Left ventricle myocardium inferior (tissue), 1 donor: ENCODE measurements at regions not wholly inside any gene's neighbourhood (a gene's known extent, or its start where the extent isn't known, plus 50 kb on each side); places are given as distances from the start of the nearest gene placed in this dataset.

Source experiments
- DNase-seq: peaks from one replicate; pipeline ENCODE4 v3.0.0-alpha.2; 2020
- H3K27ac ChIP-seq: fragments of 200-600 bp; replicated peaks from 2 replicates; pipeline ENCODE4 v1.8.0; 2021
- H3K27me3 ChIP-seq: fragments of 200-600 bp; 2 replicates; pipeline ENCODE4 v1.8.0; 2021; ENCODE audit warnings: low read depth
- H3K36me3 ChIP-seq: fragments of 200-600 bp; 2 replicates; pipeline ENCODE4 v1.8.0; 2021
- H3K4me1 ChIP-seq: fragments of 200-600 bp; 2 replicates; pipeline ENCODE4 v1.8.0; 2021
- H3K4me3 ChIP-seq: fragments of 200-600 bp; 2 replicates; pipeline ENCODE4 v1.8.0; 2021; ENCODE audit warnings: mild to moderate bottlenecking, moderate library complexity
- H3K9me3 ChIP-seq: fragments of 200-600 bp; replicated peaks from 2 replicates; pipeline ENCODE4 v1.8.0; 2021
- intact Hi-C: fragments of 100-400 bp; cut with micrococcal nuclease; formaldehyde crosslinking; loops from one replicate; pipeline ENCODE4 v1.11.0; 2022
- TF ChIP-seq, protein P1 (sequence below): fragments of 200-600 bp; IDR thresholded peaks from 2 replicates; pipeline ENCODE4 v1.8.0; 2021; ENCODE audit warnings: antibody characterized with exemption, mild to moderate bottlenecking, borderline replicate concordance
- donor health status: DM: no; HTN: yes; CAD: no; lungs with severe emphysema.

DNA sequence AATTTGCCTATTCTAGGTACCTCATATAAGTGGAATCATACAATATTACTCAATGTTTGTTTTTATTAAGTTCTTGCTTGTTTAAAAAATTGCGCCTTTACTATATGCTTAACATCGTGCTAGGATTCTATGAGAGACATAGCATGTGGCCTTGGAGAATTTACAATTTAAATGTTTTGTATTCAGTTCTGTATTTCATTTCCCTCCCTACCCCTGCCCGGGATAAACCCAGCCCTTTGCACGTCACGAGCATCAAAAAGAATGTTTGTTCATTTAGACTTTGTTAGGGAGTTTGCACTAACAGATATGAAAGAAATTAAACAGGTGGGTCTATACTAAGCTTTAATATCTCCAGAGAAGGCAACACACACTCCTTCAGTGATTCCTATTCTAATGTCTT lies 75.7 kb downstream of the C18orf54 start:
- Histone ChIP-seq H3K27me3 (peaks cover 16% of the 10 kb centered on the region), H3K36me3 (no peaks in the 10 kb centered on the region), H3K27ac (no peak overlapping the region), H3K4me1 (no peaks in the 10 kb centered on the region), H3K4me3 (no peak overlapping the region), H3K9me3 (no peaks in the 10 kb centered on the region)
- TF ChIP-seq, protein P1, sequence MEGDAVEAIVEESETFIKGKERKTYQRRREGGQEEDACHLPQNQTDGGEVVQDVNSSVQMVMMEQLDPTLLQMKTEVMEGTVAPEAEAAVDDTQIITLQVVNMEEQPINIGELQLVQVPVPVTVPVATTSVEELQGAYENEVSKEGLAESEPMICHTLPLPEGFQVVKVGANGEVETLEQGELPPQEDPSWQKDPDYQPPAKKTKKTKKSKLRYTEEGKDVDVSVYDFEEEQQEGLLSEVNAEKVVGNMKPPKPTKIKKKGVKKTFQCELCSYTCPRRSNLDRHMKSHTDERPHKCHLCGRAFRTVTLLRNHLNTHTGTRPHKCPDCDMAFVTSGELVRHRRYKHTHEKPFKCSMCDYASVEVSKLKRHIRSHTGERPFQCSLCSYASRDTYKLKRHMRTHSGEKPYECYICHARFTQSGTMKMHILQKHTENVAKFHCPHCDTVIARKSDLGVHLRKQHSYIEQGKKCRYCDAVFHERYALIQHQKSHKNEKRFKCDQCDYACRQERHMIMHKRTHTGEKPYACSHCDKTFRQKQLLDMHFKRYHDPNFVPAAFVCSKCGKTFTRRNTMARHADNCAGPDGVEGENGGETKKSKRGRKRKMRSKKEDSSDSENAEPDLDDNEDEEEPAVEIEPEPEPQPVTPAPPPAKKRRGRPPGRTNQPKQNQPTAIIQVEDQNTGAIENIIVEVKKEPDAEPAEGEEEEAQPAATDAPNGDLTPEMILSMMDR, result no peak
- intact Hi-C loops, result no loop called here
- DNase-seq, result no peak

DNA sequence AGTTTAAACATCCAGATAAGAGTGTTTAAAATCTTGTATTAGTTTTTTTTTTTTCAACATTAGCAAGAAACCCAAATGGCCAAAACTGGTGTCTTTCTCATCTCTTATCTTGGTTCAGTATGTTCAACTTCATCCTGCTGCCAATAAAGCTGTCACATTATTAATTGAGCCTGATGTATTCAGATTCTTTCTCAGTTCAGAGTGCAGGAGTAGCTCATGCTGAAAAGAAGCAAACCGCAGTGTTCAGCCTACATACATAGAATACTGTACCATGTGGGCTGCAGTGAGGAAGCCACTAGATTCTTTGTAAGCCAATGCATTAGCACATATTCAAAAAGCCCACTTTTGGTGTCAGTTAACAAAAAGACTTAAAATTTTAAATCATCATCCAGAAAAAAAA lies 76.2 kb downstream of the C18orf54 start:
- TF ChIP-seq, protein P1, result no peak
- peaks cover 16% of the 10 kb centered on the region for H3K27me3 ChIP-seq
- H3K9me3 ChIP-seq, result no peaks in the 10 kb centered on the region
- no peak overlapping the region for H3K27ac ChIP-seq
- intact Hi-C loops, result no loop called here
- H3K4me1 ChIP-seq, result no peaks in the 10 kb centered on the region
- H3K36me3 ChIP-seq, result no peaks in the 10 kb centered on the region
- no peak overlapping the region for H3K4me3 ChIP-seq
- DNase-seq, result no peak

DNA sequence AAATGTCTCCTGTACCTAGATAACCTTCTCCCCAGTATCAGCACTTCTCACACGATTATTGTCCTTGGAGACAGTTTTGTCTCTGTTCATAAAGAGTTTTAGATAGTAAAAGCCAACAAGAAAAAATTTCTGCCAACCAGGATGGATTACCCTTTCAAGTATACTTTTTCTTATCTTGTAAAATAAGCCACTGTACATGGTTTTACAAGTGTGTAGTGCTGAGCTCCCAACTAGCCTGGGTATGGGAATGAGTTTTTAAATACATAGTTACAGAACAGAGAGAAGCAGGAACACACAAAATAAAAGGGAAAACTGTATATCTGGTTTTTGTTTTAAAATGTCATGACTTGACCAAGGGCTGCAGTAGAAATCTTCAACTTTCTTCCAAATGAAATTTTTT lies 76.7 kb downstream of the C18orf54 start:
- intact Hi-C loops, result no loop called here
- TF ChIP-seq, protein P1, result no peak
- Histone ChIP-seq H3K4me1 (no peaks in the 10 kb centered on the region), H3K36me3 (no peaks in the 10 kb centered on the region), H3K27ac (no peak overlapping the region), H3K4me3 (no peak overlapping the region), H3K9me3 (no peaks in the 10 kb centered on the region), H3K27me3 (peaks cover 16% of the 10 kb centered on the region)
- no peak for DNase-seq

DNA sequence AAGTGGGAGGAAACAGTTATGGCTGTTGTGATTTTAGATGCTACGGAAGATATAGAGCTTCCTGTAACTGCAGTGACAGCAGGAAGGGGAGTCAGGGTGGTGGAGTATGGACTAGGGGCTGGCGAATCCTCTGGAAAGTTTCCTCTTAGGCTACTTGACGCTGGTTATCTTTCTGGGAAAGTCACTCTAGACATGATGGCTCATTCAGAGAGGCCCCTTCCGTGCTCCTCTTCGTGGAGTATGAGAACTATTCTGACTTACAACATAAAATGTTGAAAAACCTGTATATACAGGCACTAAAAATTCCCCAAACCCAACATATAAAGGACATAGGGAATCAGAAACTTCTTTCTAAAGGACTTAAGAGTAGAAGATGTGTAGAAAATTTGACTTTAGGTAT lies 78.8 kb downstream of the C18orf54 start:
- no peak for DNase-seq
- intact Hi-C loops, result no loop called here
- Histone ChIP-seq H3K27me3 (peaks cover 28% of the 10 kb centered on the region), H3K27ac (no peak overlapping the region), H3K4me3 (no peak overlapping the region), H3K9me3 (no peaks in the 10 kb centered on the region), H3K4me1 (no peaks in the 10 kb centered on the region), H3K36me3 (no peaks in the 10 kb centered on the region)
- TF ChIP-seq, protein P1, result no peak

DNA sequence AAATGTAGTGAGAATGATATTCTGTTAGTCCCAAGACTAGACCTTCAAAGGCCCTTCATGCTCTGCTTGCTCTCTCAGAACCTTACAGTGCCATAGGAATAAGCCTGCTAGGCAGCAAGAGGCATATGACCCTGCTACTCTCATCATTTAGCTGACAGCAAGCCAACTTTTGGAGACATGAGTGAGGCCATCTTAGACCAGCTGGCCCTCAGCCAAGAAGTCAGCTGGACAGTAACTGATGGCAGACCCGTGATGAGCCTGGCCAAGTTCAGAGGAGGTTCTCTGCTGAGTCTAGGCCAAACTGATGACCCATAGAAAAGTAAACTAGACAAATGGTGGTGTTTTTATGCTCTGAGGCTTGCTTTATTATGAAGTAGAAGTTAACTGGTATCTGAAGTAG lies 82.6 kb downstream of the C18orf54 start:
- H3K27me3 ChIP-seq, result peaks cover 33% of the 10 kb centered on the region
- no peak for DNase-seq
- intact Hi-C loops, result no loop called here
- no peaks in the 10 kb centered on the region for H3K9me3 ChIP-seq
- H3K36me3 ChIP-seq, result no peaks in the 10 kb centered on the region
- no peak overlapping the region for H3K4me3 ChIP-seq
- no peaks in the 10 kb centered on the region for H3K4me1 ChIP-seq
- H3K27ac ChIP-seq, result no peak overlapping the region
- TF ChIP-seq, protein P1, result no peak

DNA sequence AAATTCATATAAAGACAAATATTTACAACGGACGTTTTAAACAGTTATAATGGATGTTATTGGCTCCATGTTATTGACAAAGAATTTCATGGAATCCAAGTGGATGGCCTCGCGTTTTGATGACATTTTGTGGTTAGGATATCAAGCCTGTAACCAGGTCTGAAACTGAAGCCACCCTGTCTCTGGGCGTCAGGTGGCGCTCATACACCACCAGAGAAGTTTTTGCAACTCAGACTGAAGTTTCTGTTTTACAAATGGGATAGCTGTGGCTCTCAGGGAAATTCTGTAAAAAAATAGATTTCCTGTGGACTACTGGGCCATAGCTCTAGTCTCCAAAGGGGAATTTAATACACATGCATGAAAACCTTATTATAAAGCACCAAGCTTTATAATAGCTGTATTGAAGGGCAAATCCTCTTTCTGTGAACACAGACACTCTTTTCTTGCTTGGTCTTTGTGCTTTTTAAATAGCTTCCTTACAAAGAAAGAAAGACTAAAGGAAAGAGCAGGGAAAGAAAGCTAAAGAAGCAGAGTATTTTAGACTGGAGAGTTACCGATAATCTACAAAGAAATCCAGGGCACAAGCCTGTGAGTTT lies 86.7 kb downstream of the C18orf54 start:
- peaks cover 17% of the 10 kb centered on the region for H3K27me3 ChIP-seq
- intact Hi-C loops, result no loop called here
- peaks cover 8% of the 10 kb centered on the region for H3K9me3 ChIP-seq
- DNase-seq, result peak; percentile 18
- H3K36me3 ChIP-seq, result no peaks in the 10 kb centered on the region
- no peak overlapping the region for H3K27ac ChIP-seq
- H3K4me1 ChIP-seq, result no peaks in the 10 kb centered on the region
- no peak overlapping the region for H3K4me3 ChIP-seq
- TF ChIP-seq, protein P1, result peak; percentile 69
